ENCODE measurements at regions not wholly inside any gene's neighbourhood (a gene's known extent, or its start where the extent isn't known, plus 50 kb on each side); places are given as distances from the start of the nearest gene placed in this dataset.
"Not testable (repeated sequence)": the region's sequence is repeated elsewhere in the genome, so short reads cannot be mapped to it uniquely, and the experiment has no call there.

DNA sequence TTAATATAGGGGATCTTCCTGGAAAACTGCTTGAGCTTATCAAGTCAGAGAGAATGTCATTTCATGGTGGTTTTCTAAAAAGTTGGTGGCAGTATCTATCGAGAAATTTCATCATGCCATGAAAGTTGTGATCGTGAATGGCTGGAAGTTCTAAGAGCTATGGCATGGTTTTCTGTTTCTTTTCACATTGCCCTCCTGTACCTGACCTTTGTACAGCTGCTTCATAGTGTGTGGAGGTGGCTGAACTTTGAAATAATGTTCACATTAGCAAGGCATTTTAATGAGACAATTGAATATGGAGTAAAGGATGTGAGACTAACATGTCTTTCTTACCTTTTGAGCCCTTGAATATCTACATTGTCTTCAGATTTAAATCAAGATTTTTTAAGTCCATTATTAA is 278.2 kb upstream of the ID4 start:
- no peak for DNase-seq (ENCODE audit: low read depth)
- H3K4me3 ChIP-seq (ENCODE audit: low read length): no peak overlapping the region
- TF ChIP-seq, protein P1, sequence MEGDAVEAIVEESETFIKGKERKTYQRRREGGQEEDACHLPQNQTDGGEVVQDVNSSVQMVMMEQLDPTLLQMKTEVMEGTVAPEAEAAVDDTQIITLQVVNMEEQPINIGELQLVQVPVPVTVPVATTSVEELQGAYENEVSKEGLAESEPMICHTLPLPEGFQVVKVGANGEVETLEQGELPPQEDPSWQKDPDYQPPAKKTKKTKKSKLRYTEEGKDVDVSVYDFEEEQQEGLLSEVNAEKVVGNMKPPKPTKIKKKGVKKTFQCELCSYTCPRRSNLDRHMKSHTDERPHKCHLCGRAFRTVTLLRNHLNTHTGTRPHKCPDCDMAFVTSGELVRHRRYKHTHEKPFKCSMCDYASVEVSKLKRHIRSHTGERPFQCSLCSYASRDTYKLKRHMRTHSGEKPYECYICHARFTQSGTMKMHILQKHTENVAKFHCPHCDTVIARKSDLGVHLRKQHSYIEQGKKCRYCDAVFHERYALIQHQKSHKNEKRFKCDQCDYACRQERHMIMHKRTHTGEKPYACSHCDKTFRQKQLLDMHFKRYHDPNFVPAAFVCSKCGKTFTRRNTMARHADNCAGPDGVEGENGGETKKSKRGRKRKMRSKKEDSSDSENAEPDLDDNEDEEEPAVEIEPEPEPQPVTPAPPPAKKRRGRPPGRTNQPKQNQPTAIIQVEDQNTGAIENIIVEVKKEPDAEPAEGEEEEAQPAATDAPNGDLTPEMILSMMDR (conservative IDR thresholded peaks at IDR 0.05; ENCODE audit: low read length): no peak

DNA sequence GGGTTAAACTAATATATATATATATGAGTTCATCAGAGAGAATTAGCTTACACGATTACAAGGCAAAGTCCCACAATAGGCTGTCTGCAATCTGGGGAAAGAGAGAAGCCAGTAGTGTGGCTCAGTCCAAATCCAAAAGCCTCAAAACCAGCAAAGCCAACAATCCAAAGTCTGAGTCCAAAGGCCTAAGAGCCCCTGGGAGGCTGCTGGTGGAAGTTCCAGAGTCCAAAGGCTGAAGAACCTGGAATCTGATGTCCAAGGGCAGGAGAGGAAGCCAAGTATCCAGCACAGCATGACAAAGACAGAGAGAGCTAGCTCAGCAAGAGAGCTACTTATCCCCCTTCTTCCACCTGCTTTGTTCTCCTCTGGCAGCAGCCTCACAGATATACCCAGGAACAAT is 274.7 kb upstream of the ID4 start:
- DNase-seq (ENCODE audit: low read depth): no peak
- H3K4me3 ChIP-seq (ENCODE audit: low read length): no peak overlapping the region
- TF ChIP-seq, protein P1 (conservative IDR thresholded peaks at IDR 0.05; ENCODE audit: low read length): no peak

DNA sequence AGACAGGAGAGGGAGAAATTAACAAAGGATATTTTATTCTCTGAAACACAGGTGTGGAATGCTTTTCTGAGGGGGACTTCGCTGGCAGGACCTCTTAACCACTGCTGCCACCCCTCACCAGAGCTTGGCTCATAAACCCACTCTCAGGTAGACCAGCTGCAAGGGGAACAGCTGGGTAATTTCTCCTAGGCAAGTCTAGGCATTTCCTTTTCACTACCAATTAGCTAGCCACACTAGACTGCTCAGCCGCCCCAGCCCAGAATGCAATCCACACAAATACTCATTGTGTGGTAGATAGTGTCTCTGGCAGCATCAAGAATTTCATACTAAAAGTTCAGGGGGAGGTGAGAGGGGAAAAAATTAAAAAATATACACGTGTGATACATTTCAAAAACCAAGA is 267.6 kb upstream of the ID4 start:
- DNase-seq (ENCODE audit: low read depth): no peak
- TF ChIP-seq, protein P1 (conservative IDR thresholded peaks at IDR 0.05; ENCODE audit: low read length): no peak
- H3K4me3 ChIP-seq (ENCODE audit: low read length): no peak overlapping the region

DNA sequence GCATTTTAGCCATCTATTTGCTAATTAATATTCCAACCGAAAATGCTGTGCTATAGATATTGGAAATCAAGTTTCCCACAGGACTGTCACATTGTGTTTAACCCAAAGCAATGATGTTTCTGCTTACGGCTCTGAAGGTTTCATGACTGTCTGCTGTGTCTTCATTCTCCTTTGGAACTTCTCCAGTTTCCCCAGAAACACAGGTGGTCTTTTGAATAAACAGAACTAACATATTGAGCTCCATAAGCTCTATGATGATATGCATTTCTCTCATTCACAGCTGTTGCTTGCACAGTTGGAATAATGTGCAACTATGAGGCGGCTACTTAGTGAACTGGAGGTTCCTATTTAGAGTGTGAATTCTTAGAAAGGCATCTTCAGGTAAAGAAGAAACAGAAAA is 266.0 kb upstream of the ID4 start:
- TF ChIP-seq, protein P1 (conservative IDR thresholded peaks at IDR 0.05; ENCODE audit: low read length): no peak
- no peak overlapping the region for H3K4me3 ChIP-seq (ENCODE audit: low read length)
- DNase-seq (ENCODE audit: low read depth): no peak

DNA sequence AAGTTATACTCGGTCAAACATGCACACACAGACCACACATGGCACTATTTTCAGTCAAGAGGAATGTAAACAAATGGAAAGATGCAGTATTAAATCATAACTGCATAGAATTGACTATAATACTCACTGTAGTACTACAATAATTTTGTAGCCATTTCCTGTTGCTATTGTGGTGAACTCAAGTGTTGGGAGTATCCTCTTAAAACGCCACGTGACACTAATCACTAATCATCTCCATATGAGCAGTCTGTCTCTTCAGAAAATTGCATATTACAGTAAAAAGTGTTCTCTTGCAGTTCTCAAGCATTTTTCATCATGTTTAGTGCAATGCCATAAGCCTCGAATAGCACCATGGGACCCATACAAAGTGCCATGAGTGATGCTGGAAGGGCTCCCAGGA is 258.7 kb upstream of the ID4 start:
- H3K4me3 ChIP-seq (ENCODE audit: low read length): no peak overlapping the region
- peak; percentile 66 for DNase-seq (ENCODE audit: low read depth)
- TF ChIP-seq, protein P1 (conservative IDR thresholded peaks at IDR 0.05; ENCODE audit: low read length): no peak

DNA sequence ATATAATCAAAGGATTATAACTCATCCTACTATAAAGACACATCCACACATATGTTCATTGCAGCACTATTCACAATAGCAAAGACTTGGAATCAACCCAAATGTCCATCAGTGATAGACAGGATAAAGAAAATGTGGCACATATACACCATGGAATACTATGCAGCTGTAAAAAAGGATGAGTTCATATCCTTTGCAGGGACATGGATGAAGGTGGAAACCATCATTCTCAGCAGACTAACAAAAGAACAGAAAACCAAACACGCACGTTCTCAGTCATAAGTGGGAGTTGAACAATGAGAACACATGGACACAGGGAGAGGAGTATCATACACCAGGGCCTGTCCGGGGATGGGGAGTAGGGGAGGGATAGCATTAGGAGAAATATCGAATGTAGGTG is 253.0 kb upstream of the ID4 start:
- H3K4me3 ChIP-seq (ENCODE audit: low read length); DNase-seq (ENCODE audit: low read depth): not testable (repeated sequence)

DNA sequence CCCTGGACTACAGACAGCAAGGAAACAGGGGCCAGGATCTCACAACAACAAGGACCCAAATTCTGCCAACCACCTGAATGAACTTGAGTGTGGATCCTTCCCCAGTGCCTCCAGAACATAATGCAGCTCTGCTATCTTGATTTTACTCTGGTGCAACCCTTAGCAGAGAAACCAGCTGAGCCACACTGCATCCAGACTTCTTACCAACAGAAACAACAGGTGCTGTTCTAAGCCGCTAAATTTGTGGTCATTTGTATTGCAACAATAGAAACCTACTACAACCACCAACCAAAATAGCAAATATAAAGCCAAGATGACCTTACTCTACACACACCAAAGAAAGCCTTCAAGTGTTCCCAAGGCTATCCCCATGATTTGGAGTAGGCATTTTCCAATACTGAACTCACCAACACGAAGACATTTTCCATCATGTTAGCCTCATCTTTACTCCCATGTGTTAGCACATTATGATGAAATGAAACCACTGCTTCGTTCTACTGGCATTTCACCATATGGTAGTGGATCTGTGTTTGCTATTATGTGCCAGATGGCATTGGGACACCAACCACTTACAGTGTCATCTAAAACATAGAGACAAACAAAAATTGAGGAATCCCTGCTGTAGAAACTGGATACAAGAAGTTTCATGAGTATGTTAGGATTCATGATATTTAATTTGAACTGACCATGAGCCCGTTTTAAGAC is 249.8 kb upstream of the ID4 start:
- TF ChIP-seq, protein P1 (conservative IDR thresholded peaks at IDR 0.05; ENCODE audit: low read length): no peak
- peak; percentile 3 for DNase-seq (ENCODE audit: low read depth)
- no peak overlapping the region for H3K4me3 ChIP-seq (ENCODE audit: low read length)
